ENCODE measurements at regions not wholly inside any gene's neighbourhood (a gene's known extent, or its start where the extent isn't known, plus 50 kb on each side); places are given as distances from the start of the nearest gene placed in this dataset.

DNA sequence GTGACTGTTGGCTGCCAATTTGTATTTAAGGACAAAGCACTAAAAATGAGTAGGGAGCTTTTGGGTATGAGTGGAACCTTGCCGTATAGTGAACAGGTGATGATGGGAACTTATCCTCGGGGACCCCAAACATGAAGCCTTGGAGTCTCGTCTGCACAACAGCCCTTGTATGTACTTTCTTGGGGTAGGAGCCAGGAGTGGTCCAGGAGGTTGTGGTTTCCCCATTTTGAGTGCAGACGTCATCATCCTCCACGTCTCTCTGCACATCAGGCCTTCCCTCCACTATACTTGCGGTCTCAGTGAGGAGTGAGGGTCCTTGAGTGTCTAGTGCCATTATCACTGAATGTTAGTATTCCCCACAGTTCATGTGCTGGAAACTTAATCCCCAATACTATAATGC is 101.5 kb upstream of the HS6ST1 start:
- no peak for TF ChIP-seq EP300 (IDR thresholded peaks at IDR 0.05)
- TF ChIP-seq, protein P1, sequence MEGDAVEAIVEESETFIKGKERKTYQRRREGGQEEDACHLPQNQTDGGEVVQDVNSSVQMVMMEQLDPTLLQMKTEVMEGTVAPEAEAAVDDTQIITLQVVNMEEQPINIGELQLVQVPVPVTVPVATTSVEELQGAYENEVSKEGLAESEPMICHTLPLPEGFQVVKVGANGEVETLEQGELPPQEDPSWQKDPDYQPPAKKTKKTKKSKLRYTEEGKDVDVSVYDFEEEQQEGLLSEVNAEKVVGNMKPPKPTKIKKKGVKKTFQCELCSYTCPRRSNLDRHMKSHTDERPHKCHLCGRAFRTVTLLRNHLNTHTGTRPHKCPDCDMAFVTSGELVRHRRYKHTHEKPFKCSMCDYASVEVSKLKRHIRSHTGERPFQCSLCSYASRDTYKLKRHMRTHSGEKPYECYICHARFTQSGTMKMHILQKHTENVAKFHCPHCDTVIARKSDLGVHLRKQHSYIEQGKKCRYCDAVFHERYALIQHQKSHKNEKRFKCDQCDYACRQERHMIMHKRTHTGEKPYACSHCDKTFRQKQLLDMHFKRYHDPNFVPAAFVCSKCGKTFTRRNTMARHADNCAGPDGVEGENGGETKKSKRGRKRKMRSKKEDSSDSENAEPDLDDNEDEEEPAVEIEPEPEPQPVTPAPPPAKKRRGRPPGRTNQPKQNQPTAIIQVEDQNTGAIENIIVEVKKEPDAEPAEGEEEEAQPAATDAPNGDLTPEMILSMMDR (IDR thresholded peaks at IDR 0.05) = no peak
- TF ChIP-seq POLR2A (IDR thresholded peaks at IDR 0.05) = no peak
- Histone ChIP-seq H3K9me3 (peaks cover 0 to 37% (median 0%) of the 10 kb centered on the region in 4 donors), H3K36me3 (no peaks in the 10 kb centered on the region)

DNA sequence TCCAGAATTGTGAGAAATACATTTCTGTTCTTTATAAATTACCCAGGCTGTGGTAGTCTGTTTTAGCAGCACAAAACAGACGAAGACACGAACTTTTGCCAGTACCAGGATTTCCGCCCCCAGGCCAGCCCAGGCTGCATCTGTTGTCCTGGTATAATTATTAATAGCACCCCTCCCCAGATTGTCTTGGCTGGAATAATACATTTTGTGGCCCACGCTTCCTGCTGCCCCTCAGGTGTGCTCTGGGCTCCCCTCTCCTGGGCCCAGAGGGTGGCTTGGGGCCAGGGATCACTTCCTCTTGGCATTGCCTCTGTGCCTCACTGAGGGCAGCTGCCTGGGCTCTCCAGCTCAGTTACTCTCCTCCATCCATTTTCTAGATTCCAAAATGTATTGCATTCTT is 102.1 kb upstream of the HS6ST1 start:
- DNase-seq (ENCODE audit: low spot score in 2 of 2) = no peak
- TF ChIP-seq, protein P1 (IDR thresholded peaks at IDR 0.05) = no peak
- TF ChIP-seq EP300 (IDR thresholded peaks at IDR 0.05) (no peak), POLR2A (IDR thresholded peaks at IDR 0.05) (no peak)
- no peaks in the 10 kb centered on the region for H3K27me3 ChIP-seq
- WGBS, 2 donors = 85 to 88% methylated on average over 4 of the region's 4 CpGs
- peaks cover 0 to 32% (median 0%) of the 10 kb centered on the region in 4 donors for H3K9me3 ChIP-seq
- no peaks in the 10 kb centered on the region for H3K4me1 ChIP-seq
- H3K36me3 ChIP-seq = no peaks in the 10 kb centered on the region
- H3K4me3 ChIP-seq = no peak overlapping the region
- no peak overlapping the region for H3K27ac ChIP-seq

More for the DNA sequence above, 101.5 kb upstream of the HS6ST1 start:
- no peak for DNase-seq (ENCODE audit: low spot score in 2 of 2)
- Histone ChIP-seq H3K4me3 (no peak overlapping the region), H3K27me3 (no peaks in the 10 kb centered on the region), H3K27ac (no peak overlapping the region), H3K4me1 (no peaks in the 10 kb centered on the region)
- WGBS, 2 donors = 89 to 94% methylated on average over 6 of the region's 6 CpGs

GRCh38 chr2:128421286-128421685 is 102.6 kb upstream of the HS6ST1 start:
- Histone ChIP-seq H3K9me3 (peaks cover 0 to 27% (median 0%) of the 10 kb centered on the region in 4 donors), H3K27me3 (no peaks in the 10 kb centered on the region), H3K4me3 (no peak overlapping the region), H3K36me3 (no peaks in the 10 kb centered on the region), H3K27ac (no peak overlapping the region), H3K4me1 (no peaks in the 10 kb centered on the region)
- no peak for DNase-seq (ENCODE audit: low spot score in 2 of 2)
- TF ChIP-seq, protein P1 (IDR thresholded peaks at IDR 0.05) = no peak
- TF ChIP-seq POLR2A (IDR thresholded peaks at IDR 0.05) = no peak
- TF ChIP-seq EP300 (IDR thresholded peaks at IDR 0.05) = no peak
- 84 to 87% methylated on average over 9 of the region's 9 CpGs for WGBS, 2 donors

GRCh38 chr2:128421861-128422311 is 103.2 kb upstream of the HS6ST1 start:
- Histone ChIP-seq H3K27me3 (no peaks in the 10 kb centered on the region), H3K36me3 (no peaks in the 10 kb centered on the region), H3K9me3 (peaks cover 0 to 26% (median 0%) of the 10 kb centered on the region in 4 donors), H3K4me3 (no peak overlapping the region), H3K4me1 (no peaks in the 10 kb centered on the region), H3K27ac (no peak overlapping the region)
- 92 to 94% methylated on average over 15 of the region's 15 CpGs for WGBS, 2 donors
- DNase-seq (ENCODE audit: low spot score in 2 of 2) = no peak
- no peak for TF ChIP-seq POLR2A (IDR thresholded peaks at IDR 0.05)
- TF ChIP-seq, protein P1 (IDR thresholded peaks at IDR 0.05) = no peak

DNA sequence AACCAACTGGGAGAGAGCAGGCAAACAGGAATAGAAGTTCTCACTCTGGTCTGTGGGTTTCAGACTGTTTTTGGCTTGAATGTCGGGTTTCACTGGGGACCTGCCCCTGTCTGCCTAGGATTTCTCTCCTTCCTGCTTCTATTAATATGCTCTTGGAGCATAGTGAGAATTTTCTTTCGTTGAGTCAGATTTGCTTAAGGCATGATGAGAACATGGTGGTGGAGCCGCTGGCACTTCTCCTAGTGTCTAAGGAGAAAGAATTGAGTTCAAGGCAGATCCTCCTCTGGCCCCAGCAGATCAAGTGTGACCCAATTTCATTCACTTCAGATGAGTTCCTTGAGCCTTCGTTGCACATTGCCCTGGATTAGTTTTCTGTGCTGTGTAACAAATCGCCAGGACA is 103.9 kb upstream of the HS6ST1 start:
- WGBS, 2 donors = 83% methylated on average over 5 of the region's 5 CpGs
- Histone ChIP-seq H3K9me3 (peaks cover 0 to 26% (median 0%) of the 10 kb centered on the region in 4 donors), H3K4me1 (no peaks in the 10 kb centered on the region), H3K36me3 (no peaks in the 10 kb centered on the region), H3K27me3 (no peaks in the 10 kb centered on the region), H3K27ac (no peak overlapping the region), H3K4me3 (no peak overlapping the region)
- TF ChIP-seq POLR2A (IDR thresholded peaks at IDR 0.05) = no peak
- no peak for TF ChIP-seq EP300 (IDR thresholded peaks at IDR 0.05)
- TF ChIP-seq, protein P1 (IDR thresholded peaks at IDR 0.05) = no peak
- DNase-seq (ENCODE audit: low spot score in 2 of 2) = no peak
